ENCODE measurements at regions not wholly inside any gene's neighbourhood (a gene's known extent, or its start where the extent isn't known, plus 50 kb on each side); places are given as distances from the start of the nearest gene placed in this dataset.

DNA sequence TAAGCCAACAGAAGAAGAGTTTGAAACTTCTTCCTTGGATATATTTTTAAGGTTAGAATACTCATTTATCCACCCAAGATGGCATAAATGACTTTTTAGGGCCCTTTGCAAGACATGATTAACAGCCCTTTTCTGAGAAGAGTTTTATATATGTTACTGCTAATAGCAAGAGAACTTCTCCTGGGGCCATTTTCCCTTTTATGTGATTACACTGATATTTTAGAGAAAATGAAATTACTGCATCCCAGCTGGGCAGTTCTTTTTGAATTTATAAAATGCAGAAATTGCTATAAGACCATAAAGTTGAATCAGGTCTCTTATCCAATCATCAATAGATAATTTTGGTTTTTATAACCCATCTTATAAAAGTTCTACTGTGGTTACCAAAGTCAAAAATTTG lies 161.3 kb upstream of the RFX3 start:
- no peak for TF ChIP-seq CTCF (IDR thresholded peaks at IDR 0.05)
- no peak for TF ChIP-seq EZH2 (IDR thresholded peaks at IDR 0.05; ENCODE audit: borderline replicate concordance, insufficient read depth, low read depth, low read length, poor library complexity, severe bottlenecking)

Measured in B cell (primary cell).